Panc1 (cell line): ENCODE measurements at regions not wholly inside any gene's neighbourhood (a gene's known extent, or its start where the extent isn't known, plus 50 kb on each side); places are given as distances from the start of the nearest gene placed in this dataset.

Experiments
- CTCF ChIP-seq: fragments of 450-650 bp; IDR thresholded peaks from 2 replicates; pipeline ENCODE4 v1.5.1; 2017; ENCODE audit warnings: mild to moderate bottlenecking
- POLR2AphosphoS5 ChIP-seq: IDR thresholded peaks from 2 replicates; pipeline ENCODE4 v1.6.1; 2012; ENCODE audit warnings: mild to moderate bottlenecking, low read depth, low read length, moderate library complexity
- REST ChIP-seq, 2 experiments: IDR thresholded peaks; 2 replicates each; pipeline ENCODE4 v1.6.1; 2011 to 2012; ENCODE audit warnings: low read depth in 2 of 2, control low read depth in 1 of 2, low read length in 1 of 2, mild to moderate bottlenecking in 1 of 2, moderate library complexity in 1 of 2; ENCODE audit not compliant: insufficient read depth in 1 of 2
- SIN3A ChIP-seq: IDR thresholded peaks from 2 replicates; pipeline ENCODE4 v1.6.1; 2012; ENCODE audit warnings: low read depth, mild to moderate bottlenecking, low read length, moderate library complexity, borderline replicate concordance; ENCODE audit not compliant: insufficient read depth
- TCF7L2 ChIP-seq: IDR thresholded peaks from 2 replicates; pipeline ENCODE4 v1.6.1; 2011; ENCODE audit warnings: mild to moderate bottlenecking, low read depth, low read length, inconsistent platforms

- TF ChIP-seq CTCF (no peak), POLR2AphosphoS5 (no peak), SIN3A (no peak), TCF7L2 (no peak), REST (IDR thresholded peaks at IDR 0.05; ENCODE audit: insufficient read depth in 1 of 2, low read depth in 2 of 2, low read length in 1 of 2) (no peak)
These were observed 102.6 kb upstream of the GAP43 start for GRCh38 chr3:115520651-115521245.
